Liver (tissue), 8 donors: ENCODE measurements at regions not wholly inside any gene's neighbourhood (a gene's known extent, or its start where the extent isn't known, plus 50 kb on each side); places are given as distances from the start of the nearest gene placed in this dataset.
"Not testable (repeated sequence)": the region's sequence is repeated elsewhere in the genome, so short reads cannot be mapped to it uniquely, and the experiment has no call there.

ENCODE experiments used
- DNase-seq: peaks from one replicate; pipeline ENCODE4 v3.0.0-alpha.2; 2017; ENCODE audit warnings: low spot score
- H3K27ac ChIP-seq, 2 donors: one replicate each; pipeline ENCODE4 v1.7.0; 2013; ENCODE audit warnings: inconsistent platforms in 2 of 2, low read length in 2 of 2, control low read depth in 1 of 2, low read depth in 1 of 2, mild to moderate bottlenecking in 1 of 2
- H3K27me3 ChIP-seq, 4 donors: one replicate each; pipeline versions ENCODE4 v1.6.1 to v1.7.0; 2013; ENCODE audit warnings: low read length in 3 of 4, inconsistent platforms in 1 of 4, mild to moderate bottlenecking in 1 of 4, moderate library complexity in 1 of 4; ENCODE audit not compliant: control insufficient read depth in 4 of 4, insufficient read depth in 4 of 4
- H3K36me3 ChIP-seq, 4 donors: one replicate each; pipeline versions ENCODE4 v1.6.1 to v1.7.0; 2013; ENCODE audit warnings: low read length in 3 of 4, mild to moderate bottlenecking in 3 of 4, low read depth in 1 of 4, moderate library complexity in 1 of 4; ENCODE audit not compliant: control insufficient read depth in 4 of 4, insufficient read depth in 3 of 4
- H3K4me1 ChIP-seq, 4 donors: one replicate each; pipeline versions ENCODE4 v1.6.1 to v1.7.0; 2013; ENCODE audit warnings: low read length in 3 of 4, mild to moderate bottlenecking in 3 of 4, moderate library complexity in 1 of 4; ENCODE audit not compliant: control insufficient read depth in 4 of 4, insufficient read depth in 4 of 4
- H3K4me3 ChIP-seq, 3 donors: one replicate each; pipeline versions ENCODE4 v1.6.1 to v1.7.0; 2013; ENCODE audit warnings: low read length in 3 of 3, control low read depth in 1 of 3, low read depth in 1 of 3, mild to moderate bottlenecking in 1 of 3
- H3K9ac ChIP-seq, 2 donors: one replicate each; pipeline ENCODE4 v1.7.0; 2013; ENCODE audit warnings: low read length in 2 of 2, mild to moderate bottlenecking in 2 of 2, moderate library complexity in 2 of 2, control low read depth in 1 of 2, low read depth in 1 of 2
- H3K9me3 ChIP-seq, 4 donors: one replicate each; pipeline versions ENCODE4 v1.6.1 to v1.7.0; 2013; ENCODE audit warnings: low read length in 3 of 4; ENCODE audit not compliant: control insufficient read depth in 4 of 4
- ATF3 ChIP-seq: IDR thresholded peaks from 2 replicates; pipeline ENCODE4 v1.6.1; 2016; ENCODE audit warnings: antibody characterized with exemption
- CTCF ChIP-seq: fragments of 150-350 bp; IDR thresholded peaks from 2 replicates; pipeline ENCODE4 v1.5.1; 2017; ENCODE audit warnings: improper control_type of control experiment, low read depth, low read length; ENCODE audit not compliant: missing input control
- EGR1 ChIP-seq, 2 donors: IDR thresholded peaks; 2 replicates each; pipeline ENCODE4 v1.6.1; 2016 to 2018; ENCODE audit warnings: antibody characterized with exemption in 2 of 2, low read depth in 2 of 2
- FOXA1 ChIP-seq: IDR thresholded peaks from 2 replicates; pipeline ENCODE4 v1.6.1; 2016; ENCODE audit warnings: antibody characterized with exemption
- FOXA2 ChIP-seq: IDR thresholded peaks from 2 replicates; pipeline ENCODE4 v1.6.1; 2016; ENCODE audit warnings: antibody characterized with exemption
- GABPA ChIP-seq, 2 donors: IDR thresholded peaks in 1 of 2; conservative IDR thresholded peaks in 1 of 2; 2 replicates each; pipeline ENCODE4 v1.6.1; 2016; ENCODE audit warnings: antibody characterized with exemption in 2 of 2, mild to moderate bottlenecking in 1 of 2, moderate library complexity in 1 of 2
- HNF4A ChIP-seq, 2 donors: conservative IDR thresholded peaks; 2 replicates each; pipeline ENCODE4 v1.6.1; 2016; ENCODE audit warnings: antibody characterized with exemption in 2 of 2, mild to moderate bottlenecking in 2 of 2
- HNF4G ChIP-seq: IDR thresholded peaks from 2 replicates; pipeline ENCODE4 v1.6.1; 2016; ENCODE audit warnings: antibody characterized with exemption
- JUND ChIP-seq, 2 donors: IDR thresholded peaks; 2 replicates each; pipeline ENCODE4 v1.6.1; 2016; ENCODE audit warnings: antibody characterized with exemption in 2 of 2
- MAX ChIP-seq: IDR thresholded peaks from 2 replicates; pipeline ENCODE4 v1.6.1; 2016; ENCODE audit warnings: antibody characterized with exemption
- NR2F2 ChIP-seq: IDR thresholded peaks from 2 replicates; pipeline ENCODE4 v1.6.1; 2016; ENCODE audit warnings: antibody characterized with exemption
- RAD21 ChIP-seq, 2 donors: IDR thresholded peaks; 2 replicates each; pipeline ENCODE4 v1.6.1; 2016; ENCODE audit warnings: antibody characterized with exemption in 2 of 2, mild to moderate bottlenecking in 2 of 2
- REST ChIP-seq: IDR thresholded peaks from 2 replicates; pipeline ENCODE4 v1.6.1; 2016; ENCODE audit warnings: antibody characterized with exemption, mild to moderate bottlenecking
- RXRA ChIP-seq, 2 donors: IDR thresholded peaks; 2 replicates each; pipeline ENCODE4 v1.6.1; 2017 to 2018; ENCODE audit warnings: antibody characterized with exemption in 2 of 2, mild to moderate bottlenecking in 1 of 2
- SP1 ChIP-seq: IDR thresholded peaks from 2 replicates; pipeline ENCODE4 v1.6.1; 2018; ENCODE audit warnings: antibody characterized with exemption, mild to moderate bottlenecking
- TAF1 ChIP-seq: conservative IDR thresholded peaks from 2 replicates; pipeline ENCODE4 v1.6.1; 2016; ENCODE audit warnings: antibody characterized with exemption, mild to moderate bottlenecking
- YY1 ChIP-seq: IDR thresholded peaks from 2 replicates; pipeline ENCODE4 v1.6.1; 2016; ENCODE audit warnings: antibody characterized with exemption, mild to moderate bottlenecking
- ZBTB33 ChIP-seq: IDR thresholded peaks from 2 replicates; pipeline ENCODE4 v1.6.1; 2016; ENCODE audit warnings: antibody characterized with exemption
- WGBS: extraction: QIAGEN DNeasy Blood & Tissue Kit; methylation state at CpG from one replicate; pipeline ENCODE4 v1.1.7; 2013; 5-methylcytosine and 5-hydroxymethylcytosine counted together
- donor health status: healthy.
- donor health status: healthy.
- donor health status: healthy.
- donor health status: healthy.
- donor health status: healthy.

DNA sequence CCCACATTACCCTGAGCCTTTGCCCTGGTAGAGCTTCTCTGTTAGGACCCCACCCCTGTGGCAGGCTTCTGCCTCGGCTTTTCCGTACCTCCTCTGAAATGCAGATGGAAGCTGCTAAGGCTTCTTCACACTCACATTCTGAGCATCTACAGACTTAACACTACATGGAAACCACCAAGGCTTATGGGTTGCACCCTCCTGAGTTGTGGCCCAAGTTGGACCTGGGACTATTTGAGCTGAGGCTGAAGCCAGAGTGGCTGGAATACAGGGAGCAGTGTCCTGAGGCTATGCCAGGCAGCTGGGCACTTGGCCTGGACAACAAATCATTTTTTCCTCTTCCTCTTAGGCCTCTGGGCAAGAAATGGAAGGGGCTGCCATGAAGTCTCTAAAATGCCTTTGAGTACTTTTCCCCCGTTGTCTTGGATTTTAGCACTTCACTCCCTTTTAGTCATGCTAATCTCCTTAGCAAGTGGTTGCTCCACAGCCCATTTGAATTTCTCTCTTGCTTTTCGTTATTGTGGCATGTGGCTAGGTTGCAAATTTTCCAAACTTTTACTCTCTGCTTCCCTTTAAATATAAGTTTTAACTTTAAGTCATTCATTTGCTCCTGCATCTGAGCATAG is 114.8 kb upstream of the FIBIN start:
- 74% methylated on average over 4 of the region's 4 CpGs for WGBS
- Histone ChIP-seq H3K4me1 (no peaks in the 10 kb centered on the region), H3K4me3 (no peak overlapping the region), H3K9ac (no peak overlapping the region), H3K9me3 (peaks cover 0 to 5% (median 0%) of the 10 kb centered on the region in 4 donors), H3K27ac (no peak overlapping the region), H3K36me3 (no peaks in the 10 kb centered on the region), H3K27me3 (no peaks in the 10 kb centered on the region)
- TF ChIP-seq ZBTB33: no peak
- no peak for TF ChIP-seq HNF4A (conservative IDR thresholded peaks at IDR 0.05)
- no peak for TF ChIP-seq ATF3
- no peak for TF ChIP-seq HNF4G
- no peak for TF ChIP-seq TAF1
- no peak for TF ChIP-seq CTCF
- no peak for TF ChIP-seq FOXA1
- no peak for TF ChIP-seq RXRA (IDR thresholded peaks at IDR 0.05)
- no peak for TF ChIP-seq GABPA (IDR thresholded peaks at IDR 0.05 in 1 of 2, conservative IDR thresholded peaks at IDR 0.05 in 1 of 2)
- no peak for TF ChIP-seq FOXA2
- no peak for TF ChIP-seq YY1
- TF ChIP-seq NR2F2: no peak
- no peak for TF ChIP-seq RAD21 (IDR thresholded peaks at IDR 0.05)
- TF ChIP-seq SP1: no peak
- TF ChIP-seq REST: no peak
- TF ChIP-seq MAX: no peak
- no peak for TF ChIP-seq JUND (IDR thresholded peaks at IDR 0.05)
- TF ChIP-seq EGR1 (IDR thresholded peaks at IDR 0.05; ENCODE audit: low read depth in 2 of 2): no peak
- DNase-seq: no peak

DNA sequence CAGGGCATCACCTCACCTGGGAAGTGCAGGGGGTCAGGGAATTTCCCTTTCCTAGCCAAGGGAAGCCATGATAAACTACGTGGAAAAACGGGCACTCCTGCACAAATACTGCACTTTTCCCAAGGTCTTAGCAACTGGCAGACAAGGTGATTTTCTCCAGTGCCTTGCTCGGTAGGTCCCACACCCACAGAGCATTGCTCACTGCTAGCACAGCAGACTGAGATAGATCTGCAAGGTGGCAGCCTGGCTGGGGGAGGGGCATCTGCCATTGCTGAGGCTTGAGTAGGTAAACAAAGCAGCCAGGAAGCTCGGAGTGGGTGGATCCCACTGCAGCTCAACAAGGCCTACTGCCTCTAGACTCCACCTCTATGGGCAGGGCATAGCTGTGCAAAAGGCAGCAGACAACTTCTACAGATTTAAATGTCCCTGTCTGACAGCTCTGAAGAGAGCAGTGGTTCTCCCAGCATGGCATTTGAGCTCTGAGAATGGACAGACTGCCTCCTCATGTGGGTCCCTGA is 111.5 kb upstream of the FIBIN start:
- not testable (repeated sequence) for H3K4me3 ChIP-seq, H3K9me3 ChIP-seq, H3K9ac ChIP-seq, H3K36me3 ChIP-seq, H3K27me3 ChIP-seq, DNase-seq, H3K27ac ChIP-seq, H3K4me1 ChIP-seq
- 86% methylated on average over 4 of the region's 4 CpGs for WGBS
